HG02588 (cell line): ENCODE measurements at regions not wholly inside any gene's neighbourhood (a gene's known extent, or its start where the extent isn't known, plus 50 kb on each side); places are given as distances from the start of the nearest gene placed in this dataset.

ENCODE experiments used
- ATAC-seq: cut with Tn5 transposase; IDR thresholded peaks from one replicate; pipeline ENCODE4 v1.9.1; 2021; ENCODE audit warnings: mild to moderate bottlenecking, moderate library complexity; ENCODE audit not compliant: unreplicated experiment

DNA sequence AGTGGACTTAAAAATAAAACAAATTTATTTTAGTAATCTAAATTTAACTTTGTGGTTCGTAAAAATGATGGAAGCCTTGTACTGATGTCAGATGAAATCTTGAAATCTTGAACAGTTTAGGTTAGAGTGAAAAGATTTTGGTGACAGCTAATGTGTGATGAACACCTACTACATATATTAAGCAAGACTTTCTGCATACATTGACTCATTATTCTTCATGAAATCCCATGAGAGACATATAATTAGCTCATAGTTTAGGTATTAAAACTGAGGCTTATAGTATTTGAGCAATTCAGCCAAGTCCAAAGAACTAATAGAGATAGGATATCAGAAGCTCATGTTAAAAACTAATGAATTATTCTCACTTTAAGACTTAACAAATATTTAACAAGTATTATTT lies 66.9 kb upstream of the PCDH7 start:
- no peak for ATAC-seq

DNA sequence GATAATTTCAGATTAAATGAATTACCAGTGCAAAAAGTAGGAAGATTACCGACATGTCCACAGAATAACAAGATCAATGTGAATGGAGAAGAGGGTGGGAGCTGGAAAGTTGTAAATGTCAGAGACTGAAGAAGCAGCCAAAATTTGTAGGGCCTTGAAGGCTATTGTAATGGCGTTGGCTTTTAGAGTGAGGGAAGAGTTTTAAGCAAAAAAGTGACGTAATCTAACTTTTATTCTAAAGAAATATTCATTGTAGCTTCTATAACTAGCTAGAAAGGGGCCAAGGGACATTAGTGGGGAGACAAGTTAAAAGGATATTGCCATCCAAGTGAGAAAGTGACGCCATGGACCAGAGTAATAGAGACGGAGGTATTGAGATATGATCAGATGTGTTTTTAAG lies 63.3 kb upstream of the PCDH7 start:
- no peak for ATAC-seq

DNA sequence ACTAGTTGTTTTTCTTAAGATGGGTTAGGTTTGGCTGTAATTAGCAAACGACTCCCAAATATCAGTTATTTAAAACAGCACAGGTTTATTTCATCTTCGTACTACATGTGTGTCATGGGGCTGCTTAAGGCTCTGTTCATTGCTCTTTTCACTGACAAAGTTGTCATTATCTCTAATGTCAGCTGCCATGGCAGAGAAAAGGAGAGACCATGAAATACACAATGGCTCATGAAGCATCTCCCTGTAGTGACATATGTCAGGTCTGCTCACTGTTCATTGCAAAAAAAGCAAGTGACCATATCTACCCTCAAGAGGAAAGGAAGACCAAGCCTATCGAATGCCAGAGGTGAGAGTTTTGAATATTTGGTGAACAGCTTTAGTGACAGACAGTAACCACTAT lies 52.2 kb upstream of the PCDH7 start:
- no peak for ATAC-seq

DNA sequence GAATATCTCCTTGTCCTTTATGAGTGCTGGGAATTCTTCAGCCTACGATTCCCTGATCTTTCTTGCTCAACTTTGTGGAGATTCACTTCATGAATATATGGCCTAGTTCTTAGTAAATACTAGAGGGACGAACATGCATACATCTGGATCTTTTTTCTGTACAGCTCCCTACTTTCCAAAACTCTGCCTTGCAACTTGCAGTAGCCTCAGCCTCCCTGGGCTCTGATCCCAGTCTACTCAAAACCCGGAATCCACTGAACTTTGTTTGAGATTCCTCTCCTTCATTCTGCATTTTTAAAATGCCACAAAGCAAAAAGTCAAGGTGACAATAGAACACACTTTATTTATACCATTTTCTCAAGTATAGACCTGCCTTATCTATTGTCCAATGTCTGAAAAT lies 50.0 kb upstream of the PCDH7 start:
- ATAC-seq = no peak
